Muscle layer of duodenum (tissue), 2 donors: ENCODE measurements at regions not wholly inside any gene's neighbourhood (a gene's known extent, or its start where the extent isn't known, plus 50 kb on each side); places are given as distances from the start of the nearest gene placed in this dataset.

Source experiments
- H3K27ac ChIP-seq: one replicate; pipeline ENCODE4 v1.7.0; 2013; ENCODE audit warnings: mild to moderate bottlenecking, low read length
- H3K27me3 ChIP-seq: one replicate; pipeline ENCODE4 v1.7.0; 2013; ENCODE audit warnings: low read depth, mild to moderate bottlenecking, control low read depth, low read length
- H3K36me3 ChIP-seq, 2 donors: one replicate each; pipeline ENCODE4 v1.7.0; 2013; ENCODE audit warnings: low read length in 2 of 2, control low read depth in 1 of 2, mild to moderate bottlenecking in 1 of 2; ENCODE audit not compliant: insufficient read depth in 2 of 2, control insufficient read depth in 1 of 2
- H3K4me1 ChIP-seq, 2 donors: one replicate each; pipeline ENCODE4 v1.7.0; 2013; ENCODE audit warnings: low read length in 2 of 2, mild to moderate bottlenecking in 2 of 2, control low read depth in 1 of 2, moderate library complexity in 1 of 2; ENCODE audit not compliant: insufficient read depth in 2 of 2, control insufficient read depth in 1 of 2
- H3K4me3 ChIP-seq, 2 donors: one replicate each; pipeline ENCODE4 v1.7.0; 2013; ENCODE audit warnings: low read length in 2 of 2, low read depth in 1 of 2, mild to moderate bottlenecking in 1 of 2
- H3K9me3 ChIP-seq, 2 donors: one replicate each; pipeline ENCODE4 v1.7.0; 2013; ENCODE audit warnings: low read length in 2 of 2, control low read depth in 1 of 2, mild to moderate bottlenecking in 1 of 2; ENCODE audit not compliant: control insufficient read depth in 1 of 2
- donor health status: healthy.

GRCh38 chr9:31674264-31674663 is 710.2 kb upstream of the ACO1 start:
- H3K36me3 ChIP-seq, result no peaks in the 10 kb centered on the region
- no peak overlapping the region for H3K27ac ChIP-seq
- no peaks in the 10 kb centered on the region for H3K9me3 ChIP-seq
- no peak overlapping the region for H3K4me3 ChIP-seq
- no peaks in the 10 kb centered on the region for H3K27me3 ChIP-seq
- no peaks in the 10 kb centered on the region for H3K4me1 ChIP-seq

GRCh38 chr9:31677415-31677814 is 707.0 kb upstream of the ACO1 start:
- no peaks in the 10 kb centered on the region for H3K9me3 ChIP-seq
- no peak overlapping the region for H3K4me3 ChIP-seq
- no peaks in the 10 kb centered on the region for H3K27me3 ChIP-seq
- H3K36me3 ChIP-seq, result no peaks in the 10 kb centered on the region
- H3K27ac ChIP-seq, result no peak overlapping the region
- H3K4me1 ChIP-seq, result no peaks in the 10 kb centered on the region

GRCh38 chr9:31677877-31678276 is 706.6 kb upstream of the ACO1 start:
- Histone ChIP-seq H3K9me3 (no peaks in the 10 kb centered on the region), H3K4me1 (no peaks in the 10 kb centered on the region), H3K27me3 (no peaks in the 10 kb centered on the region), H3K27ac (no peak overlapping the region), H3K4me3 (no peak overlapping the region), H3K36me3 (no peaks in the 10 kb centered on the region)

GRCh38 chr9:31683116-31683515 is 701.3 kb upstream of the ACO1 start:
- Histone ChIP-seq H3K4me3 (no peak overlapping the region), H3K36me3 (no peaks in the 10 kb centered on the region), H3K9me3 (no peaks in the 10 kb centered on the region), H3K27ac (no peak overlapping the region), H3K4me1 (no peaks in the 10 kb centered on the region), H3K27me3 (no peaks in the 10 kb centered on the region)

DNA sequence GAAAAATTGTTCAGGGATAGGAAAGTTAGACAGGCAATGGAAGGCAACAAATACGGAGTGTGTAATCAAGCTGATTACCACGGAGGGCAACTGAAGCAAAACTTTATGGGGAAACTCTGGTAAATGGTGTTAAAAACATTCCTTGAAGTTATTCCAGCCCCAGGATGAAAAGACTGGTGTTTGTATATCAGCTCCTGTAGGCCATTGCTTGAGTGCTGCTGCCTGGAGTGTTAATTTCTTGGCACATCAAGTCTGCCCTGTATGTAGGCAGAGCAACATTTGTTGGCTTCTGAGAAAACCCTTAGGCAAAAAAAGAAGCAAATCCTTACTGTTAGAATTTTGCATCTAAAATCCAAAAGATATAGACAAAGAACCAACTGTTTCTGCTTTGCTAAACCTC is 686.5 kb upstream of the ACO1 start:
- Histone ChIP-seq H3K9me3 (no peaks in the 10 kb centered on the region), H3K27me3 (no peaks in the 10 kb centered on the region), H3K4me1 (no peaks in the 10 kb centered on the region), H3K36me3 (no peaks in the 10 kb centered on the region), H3K4me3 (no peak overlapping the region), H3K27ac (no peak overlapping the region)

DNA sequence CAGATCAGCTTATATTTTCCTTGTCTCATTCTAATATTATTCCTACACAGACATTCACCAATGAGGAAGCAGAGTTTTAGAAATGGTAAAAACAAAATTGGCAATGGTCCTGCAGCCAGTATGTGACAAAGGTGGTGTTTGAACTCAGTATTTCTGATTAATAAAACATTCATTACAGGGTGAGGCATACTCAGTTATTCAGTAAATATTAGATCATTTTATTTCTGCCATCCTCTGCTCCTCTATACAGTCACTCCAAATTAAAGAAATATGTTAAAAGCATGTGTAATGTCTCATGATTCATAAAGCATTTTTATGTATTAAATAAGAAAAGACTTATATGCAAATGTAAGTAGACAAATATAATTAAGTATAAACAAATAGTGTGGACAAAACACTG is 684.6 kb upstream of the ACO1 start:
- no peaks in the 10 kb centered on the region for H3K27me3 ChIP-seq
- no peaks in the 10 kb centered on the region for H3K4me1 ChIP-seq
- no peaks in the 10 kb centered on the region for H3K36me3 ChIP-seq
- H3K9me3 ChIP-seq, result no peaks in the 10 kb centered on the region
- no peak overlapping the region for H3K4me3 ChIP-seq
- H3K27ac ChIP-seq, result no peak overlapping the region

GRCh38 chr9:31700252-31701045 is 684.0 kb upstream of the ACO1 start:
- Histone ChIP-seq H3K36me3 (no peaks in the 10 kb centered on the region), H3K4me3 (no peak overlapping the region), H3K9me3 (no peaks in the 10 kb centered on the region), H3K27ac (no peak overlapping the region), H3K27me3 (no peaks in the 10 kb centered on the region), H3K4me1 (no peaks in the 10 kb centered on the region)

DNA sequence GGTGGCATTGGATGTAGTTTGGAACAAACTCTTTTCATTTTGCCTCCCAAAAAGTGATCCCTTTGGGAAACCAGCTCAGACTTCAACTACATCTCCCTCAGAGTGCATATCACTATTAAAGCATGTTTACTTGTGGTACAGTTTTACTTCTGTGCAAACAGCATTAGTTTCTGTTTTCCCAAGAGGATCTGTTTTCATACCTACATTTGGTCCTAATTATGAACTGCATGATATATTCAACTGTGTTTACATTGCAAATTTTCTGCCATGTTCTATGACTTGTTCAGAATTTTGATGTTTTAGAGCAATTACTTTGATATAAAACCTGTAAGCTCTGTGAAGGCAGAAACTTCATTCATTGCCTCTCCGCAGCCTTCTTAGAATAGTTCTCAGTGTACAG is 681.5 kb upstream of the ACO1 start:
- no peaks in the 10 kb centered on the region for H3K36me3 ChIP-seq
- H3K27ac ChIP-seq, result no peak overlapping the region
- no peaks in the 10 kb centered on the region for H3K4me1 ChIP-seq
- no peaks in the 10 kb centered on the region for H3K9me3 ChIP-seq
- no peak overlapping the region for H3K4me3 ChIP-seq
- H3K27me3 ChIP-seq, result no peaks in the 10 kb centered on the region

DNA sequence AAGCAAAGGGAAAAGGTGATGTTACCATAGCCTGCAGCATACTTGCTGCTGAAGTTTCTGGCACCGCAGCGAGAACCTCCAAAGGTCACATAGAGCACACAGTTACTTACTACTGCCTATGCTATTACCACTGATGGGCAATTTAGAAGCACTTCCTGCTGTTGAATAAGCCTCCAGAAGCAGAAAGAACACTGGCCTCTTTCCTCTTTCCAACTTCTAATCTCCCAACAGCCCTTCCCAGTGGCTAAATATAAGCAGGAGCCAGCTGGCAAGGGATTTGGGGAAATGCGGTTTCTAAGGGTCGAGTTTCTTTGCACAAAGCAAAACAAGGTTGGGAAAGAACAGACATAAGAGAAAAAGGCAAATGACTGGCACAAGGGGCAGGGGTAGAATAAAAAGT is 669.2 kb upstream of the ACO1 start:
- no peak overlapping the region for H3K4me3 ChIP-seq
- H3K4me1 ChIP-seq, result no peaks in the 10 kb centered on the region
- no peaks in the 10 kb centered on the region for H3K9me3 ChIP-seq
- H3K27me3 ChIP-seq, result no peaks in the 10 kb centered on the region
- H3K36me3 ChIP-seq, result no peaks in the 10 kb centered on the region
- no peak overlapping the region for H3K27ac ChIP-seq

- Histone ChIP-seq H3K4me3 (no peak overlapping the region), H3K36me3 (no peaks in the 10 kb centered on the region), H3K27me3 (no peaks in the 10 kb centered on the region), H3K4me1 (no peaks in the 10 kb centered on the region), H3K27ac (no peak overlapping the region), H3K9me3 (no peaks in the 10 kb centered on the region)
Observed at GRCh38 chr9:31719262-31719661, 665.2 kb upstream of the ACO1 start.

- no peak overlapping the region for H3K4me3 ChIP-seq
- H3K4me1 ChIP-seq, result no peaks in the 10 kb centered on the region
- no peak overlapping the region for H3K27ac ChIP-seq
- H3K27me3 ChIP-seq, result no peaks in the 10 kb centered on the region
- no peaks in the 10 kb centered on the region for H3K9me3 ChIP-seq
- H3K36me3 ChIP-seq, result no peaks in the 10 kb centered on the region
Observed at GRCh38 chr9:31730398-31730797, 654.0 kb upstream of the ACO1 start.

GRCh38 chr9:31733166-31733565 is 651.3 kb upstream of the ACO1 start:
- no peak overlapping the region for H3K4me3 ChIP-seq
- H3K27me3 ChIP-seq, result no peaks in the 10 kb centered on the region
- H3K27ac ChIP-seq, result no peak overlapping the region
- no peaks in the 10 kb centered on the region for H3K9me3 ChIP-seq
- no peaks in the 10 kb centered on the region for H3K4me1 ChIP-seq
- no peaks in the 10 kb centered on the region for H3K36me3 ChIP-seq
